Fibroblast of villous mesenchyme (primary cell): ENCODE measurements at regions not wholly inside any gene's neighbourhood (a gene's known extent, or its start where the extent isn't known, plus 50 kb on each side); places are given as distances from the start of the nearest gene placed in this dataset.

ENCODE experiments used
- DNase-seq: peaks from one replicate; pipeline ENCODE4 v3.0.0-alpha.2; 2010; ENCODE audit warnings: low read depth
- H3K4me3 ChIP-seq: 2 replicates; pipeline ENCODE4 v1.5.1; 2011; ENCODE audit warnings: low read depth, mild to moderate bottlenecking, low read length
- TF ChIP-seq, protein P1 (sequence below): IDR thresholded peaks from 2 replicates; pipeline ENCODE4 v1.5.1; 2012; ENCODE audit warnings: low read depth, mild to moderate bottlenecking, low read length; ENCODE audit not compliant: insufficient read depth

DNA sequence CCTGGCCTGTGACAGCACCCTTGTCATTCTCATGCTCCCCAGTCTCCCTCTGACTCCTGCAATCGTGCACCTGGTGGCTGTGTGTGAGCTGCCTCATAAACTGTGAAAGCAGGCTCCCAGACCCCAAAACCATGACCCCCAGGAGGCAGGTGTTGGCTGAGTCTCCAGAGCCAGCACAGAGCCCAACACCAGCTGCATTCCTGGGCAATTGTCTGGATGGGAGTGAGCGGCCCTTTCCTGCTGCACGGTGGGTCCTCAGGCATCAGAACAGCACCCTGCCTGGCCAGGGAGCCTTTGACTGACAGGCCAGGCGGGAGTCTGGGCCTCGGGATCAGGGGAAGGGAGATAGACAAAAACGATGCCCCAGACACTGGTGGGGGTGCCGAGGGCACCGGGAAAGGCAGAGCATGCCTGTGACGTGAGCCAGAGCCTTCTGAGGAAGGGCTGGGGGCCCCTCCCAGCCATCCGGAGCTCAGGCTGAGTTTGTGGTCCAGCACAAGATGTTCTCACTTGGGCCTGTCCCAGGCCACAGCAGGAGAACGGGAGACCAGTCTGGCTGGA lies 135.1 kb upstream of the GPC1 start:
- no peak overlapping the region for H3K4me3 ChIP-seq
- TF ChIP-seq, protein P1, sequence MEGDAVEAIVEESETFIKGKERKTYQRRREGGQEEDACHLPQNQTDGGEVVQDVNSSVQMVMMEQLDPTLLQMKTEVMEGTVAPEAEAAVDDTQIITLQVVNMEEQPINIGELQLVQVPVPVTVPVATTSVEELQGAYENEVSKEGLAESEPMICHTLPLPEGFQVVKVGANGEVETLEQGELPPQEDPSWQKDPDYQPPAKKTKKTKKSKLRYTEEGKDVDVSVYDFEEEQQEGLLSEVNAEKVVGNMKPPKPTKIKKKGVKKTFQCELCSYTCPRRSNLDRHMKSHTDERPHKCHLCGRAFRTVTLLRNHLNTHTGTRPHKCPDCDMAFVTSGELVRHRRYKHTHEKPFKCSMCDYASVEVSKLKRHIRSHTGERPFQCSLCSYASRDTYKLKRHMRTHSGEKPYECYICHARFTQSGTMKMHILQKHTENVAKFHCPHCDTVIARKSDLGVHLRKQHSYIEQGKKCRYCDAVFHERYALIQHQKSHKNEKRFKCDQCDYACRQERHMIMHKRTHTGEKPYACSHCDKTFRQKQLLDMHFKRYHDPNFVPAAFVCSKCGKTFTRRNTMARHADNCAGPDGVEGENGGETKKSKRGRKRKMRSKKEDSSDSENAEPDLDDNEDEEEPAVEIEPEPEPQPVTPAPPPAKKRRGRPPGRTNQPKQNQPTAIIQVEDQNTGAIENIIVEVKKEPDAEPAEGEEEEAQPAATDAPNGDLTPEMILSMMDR: no peak
- DNase-seq: no peak

GRCh38 chr2:240300840-240301239 lies 134.6 kb upstream of the GPC1 start:
- no peak overlapping the region for H3K4me3 ChIP-seq
- no peak for DNase-seq
- TF ChIP-seq, protein P1: no peak

- DNase-seq: no peak
- TF ChIP-seq, protein P1: no peak
- H3K4me3 ChIP-seq: no peak overlapping the region
Observed at GRCh38 chr2:240301256-240301795, 134.1 kb upstream of the GPC1 start.

DNA sequence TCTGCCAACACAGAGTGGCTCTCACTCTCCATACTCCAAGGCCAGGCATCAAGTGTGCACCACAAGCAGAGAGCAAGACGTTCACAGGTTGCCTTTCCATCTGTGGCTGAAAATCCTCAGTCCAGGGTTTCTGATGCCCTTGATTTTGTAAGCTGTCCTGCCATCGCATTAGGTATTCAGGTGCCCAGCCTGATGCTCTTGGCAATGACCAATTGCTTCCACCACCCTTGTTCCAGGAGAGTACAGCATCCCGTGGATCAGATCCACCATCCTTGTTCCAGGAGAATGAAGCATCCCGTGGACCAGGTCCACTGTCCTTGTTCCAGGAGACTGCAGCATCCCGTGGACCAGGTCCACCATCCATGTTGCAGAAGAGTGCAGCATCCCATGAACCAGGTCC lies 133.4 kb upstream of the GPC1 start:
- TF ChIP-seq, protein P1: no peak
- no peak for DNase-seq
- no peak overlapping the region for H3K4me3 ChIP-seq

DNA sequence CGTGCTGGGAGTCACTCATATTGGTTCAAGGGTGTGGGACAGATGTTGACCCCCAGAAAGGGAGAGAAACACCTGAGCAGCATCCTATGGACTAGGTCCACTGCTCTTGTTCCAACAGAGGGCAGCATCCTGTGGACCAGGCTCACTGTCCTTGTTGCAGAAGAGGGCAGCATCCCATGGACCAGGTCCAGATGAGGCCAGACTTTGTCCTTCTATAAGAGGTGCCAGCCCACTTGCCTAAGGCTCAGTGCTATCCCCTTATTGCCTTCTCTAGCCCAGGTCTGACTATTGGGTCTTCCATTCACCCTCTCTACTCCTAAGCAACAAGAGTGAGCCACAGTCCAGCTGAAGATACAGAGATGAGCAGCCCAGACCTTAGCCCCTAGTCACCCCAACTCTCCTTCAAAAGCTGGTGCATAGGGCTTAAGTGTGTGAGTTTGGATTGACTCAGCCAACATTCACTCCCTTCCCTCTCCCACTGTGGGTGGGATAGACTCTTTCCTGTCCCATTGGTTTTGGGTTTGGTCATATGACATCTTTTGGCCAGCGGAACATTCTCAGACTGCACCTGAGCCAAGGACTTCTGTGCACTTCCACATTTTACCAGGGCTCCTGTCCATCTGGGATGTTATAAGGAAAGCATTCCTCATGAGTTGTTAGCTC lies 132.4 kb upstream of the GPC1 start:
- DNase-seq: no peak
- no peak overlapping the region for H3K4me3 ChIP-seq
- TF ChIP-seq, protein P1: no peak

GRCh38 chr2:240303896-240304745 lies 131.3 kb upstream of the GPC1 start:
- no peak for DNase-seq
- H3K4me3 ChIP-seq: no peak overlapping the region
- TF ChIP-seq, protein P1: no peak
